ENCODE measurements at regions not wholly inside any gene's neighbourhood (a gene's known extent, or its start where the extent isn't known, plus 50 kb on each side); places are given as distances from the start of the nearest gene placed in this dataset.

DNA sequence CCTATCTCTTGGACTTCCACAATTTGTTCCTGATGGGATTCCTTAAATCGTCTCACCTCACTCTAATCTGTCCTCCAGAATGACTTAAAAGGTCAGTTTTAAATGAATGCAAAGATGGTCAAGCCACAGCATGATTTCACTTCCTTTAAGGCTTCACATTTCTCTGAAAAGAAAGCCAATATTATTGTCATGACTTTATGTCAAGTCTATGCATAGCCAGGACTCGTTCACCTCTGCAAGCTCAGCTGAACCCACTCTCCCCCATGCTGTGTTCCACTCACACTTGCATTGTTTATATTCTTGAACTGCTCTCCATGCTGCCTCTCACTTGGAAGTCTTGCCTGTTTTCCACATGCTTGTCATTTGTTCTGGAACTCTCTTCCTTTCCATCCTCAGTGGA lies 298.4 kb upstream of the MMADHC start:
- H3K4me3 ChIP-seq (ENCODE audit: low read depth, low read length), result no peak overlapping the region
- DNase-seq (ENCODE audit: low read depth), result peak; percentile 24
- TF ChIP-seq, protein P1, sequence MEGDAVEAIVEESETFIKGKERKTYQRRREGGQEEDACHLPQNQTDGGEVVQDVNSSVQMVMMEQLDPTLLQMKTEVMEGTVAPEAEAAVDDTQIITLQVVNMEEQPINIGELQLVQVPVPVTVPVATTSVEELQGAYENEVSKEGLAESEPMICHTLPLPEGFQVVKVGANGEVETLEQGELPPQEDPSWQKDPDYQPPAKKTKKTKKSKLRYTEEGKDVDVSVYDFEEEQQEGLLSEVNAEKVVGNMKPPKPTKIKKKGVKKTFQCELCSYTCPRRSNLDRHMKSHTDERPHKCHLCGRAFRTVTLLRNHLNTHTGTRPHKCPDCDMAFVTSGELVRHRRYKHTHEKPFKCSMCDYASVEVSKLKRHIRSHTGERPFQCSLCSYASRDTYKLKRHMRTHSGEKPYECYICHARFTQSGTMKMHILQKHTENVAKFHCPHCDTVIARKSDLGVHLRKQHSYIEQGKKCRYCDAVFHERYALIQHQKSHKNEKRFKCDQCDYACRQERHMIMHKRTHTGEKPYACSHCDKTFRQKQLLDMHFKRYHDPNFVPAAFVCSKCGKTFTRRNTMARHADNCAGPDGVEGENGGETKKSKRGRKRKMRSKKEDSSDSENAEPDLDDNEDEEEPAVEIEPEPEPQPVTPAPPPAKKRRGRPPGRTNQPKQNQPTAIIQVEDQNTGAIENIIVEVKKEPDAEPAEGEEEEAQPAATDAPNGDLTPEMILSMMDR (IDR thresholded peaks at IDR 0.05; ENCODE audit: low read depth, low read length, missing control alignments), result no peak
- in situ Hi-C loops (cut with HindIII; ENCODE audit: low sequenced_read_pairs), result no loop called here

DNA sequence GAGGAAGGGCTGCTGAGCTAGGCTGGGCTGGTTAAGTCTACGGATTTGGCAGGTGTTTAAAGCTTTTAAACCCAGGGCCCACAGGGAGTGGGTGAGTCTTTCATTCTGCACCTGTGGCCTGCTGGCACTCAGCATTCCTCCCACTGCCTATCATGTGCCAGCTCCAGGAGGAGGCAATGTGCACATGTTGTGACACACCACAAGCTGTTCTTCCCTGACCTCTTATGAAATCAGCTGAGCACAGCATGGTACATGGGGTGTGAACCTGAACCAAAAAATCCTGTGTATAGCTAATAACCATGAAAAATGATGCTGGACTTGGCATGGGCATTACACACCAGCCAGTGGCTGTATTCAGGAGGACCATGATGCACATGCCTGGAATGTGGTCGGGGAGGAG lies 297.9 kb upstream of the MMADHC start:
- in situ Hi-C loops (cut with HindIII; ENCODE audit: low sequenced_read_pairs), result no loop called here
- DNase-seq (ENCODE audit: low read depth), result peak; percentile 45
- no peak overlapping the region for H3K4me3 ChIP-seq (ENCODE audit: low read depth, low read length)
- TF ChIP-seq, protein P1 (IDR thresholded peaks at IDR 0.05; ENCODE audit: low read depth, low read length, missing control alignments), result no peak

- in situ Hi-C loops (cut with HindIII; ENCODE audit: low sequenced_read_pairs), result no loop called here
- no peak for DNase-seq (ENCODE audit: low read depth)
Measured at GRCh38 chr2:149884871-149885270, 297.3 kb upstream of the MMADHC start.

GRCh38 chr2:149877913-149878312 lies 290.3 kb upstream of the MMADHC start:
- no peak for DNase-seq (ENCODE audit: low read depth)
- TF ChIP-seq, protein P1 (IDR thresholded peaks at IDR 0.05; ENCODE audit: low read depth, low read length, missing control alignments), result no peak
- no peak overlapping the region for H3K4me3 ChIP-seq (ENCODE audit: low read depth, low read length)
- in situ Hi-C loops (cut with HindIII; ENCODE audit: low sequenced_read_pairs), result no loop called here

More at GRCh38 chr2:149884871-149885270, 297.3 kb upstream of the MMADHC start:
- TF ChIP-seq, protein P1 (IDR thresholded peaks at IDR 0.05; ENCODE audit: low read depth, low read length, missing control alignments), result no peak
- H3K4me3 ChIP-seq (ENCODE audit: low read depth, low read length), result no peak overlapping the region

DNA sequence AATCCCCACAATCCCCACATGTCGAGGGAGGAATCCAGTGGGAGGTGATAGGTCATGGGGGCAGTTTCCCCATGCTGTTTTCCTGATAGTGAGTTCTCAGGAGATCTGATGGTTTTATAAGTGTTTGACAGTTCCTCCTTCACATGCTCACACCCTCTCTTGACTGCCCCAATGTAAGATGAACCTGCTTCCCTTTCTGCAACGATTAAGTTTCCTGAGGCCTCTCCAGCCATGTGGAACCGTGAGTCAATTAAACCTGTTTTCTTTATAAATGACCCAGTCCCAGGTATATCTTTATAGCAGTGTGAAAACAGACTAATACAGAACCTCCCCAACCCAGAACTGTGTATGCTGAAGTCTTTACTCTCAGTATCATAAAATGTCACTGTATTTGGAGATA lies 289.5 kb upstream of the MMADHC start:
- TF ChIP-seq, protein P1 (IDR thresholded peaks at IDR 0.05; ENCODE audit: low read depth, low read length, missing control alignments), result no peak
- DNase-seq (ENCODE audit: low read depth), result no peak
- H3K4me3 ChIP-seq (ENCODE audit: low read depth, low read length), result no peak overlapping the region
- in situ Hi-C loops (cut with HindIII; ENCODE audit: low sequenced_read_pairs), result no loop called here

GRCh38 chr2:149873936-149874335 lies 286.4 kb upstream of the MMADHC start:
- no peak for DNase-seq (ENCODE audit: low read depth)
- H3K4me3 ChIP-seq (ENCODE audit: low read depth, low read length), result no peak overlapping the region
- in situ Hi-C loops (cut with HindIII; ENCODE audit: low sequenced_read_pairs), result no loop called here
- TF ChIP-seq, protein P1 (IDR thresholded peaks at IDR 0.05; ENCODE audit: low read depth, low read length, missing control alignments), result no peak

Data from astrocyte of the cerebellum (primary cell).